Muscle of leg (tissue), 3 donors: ENCODE measurements at regions not wholly inside any gene's neighbourhood (a gene's known extent, or its start where the extent isn't known, plus 50 kb on each side); places are given as distances from the start of the nearest gene placed in this dataset.

Experiments
- DNase-seq: peaks from one replicate; pipeline ENCODE4 v3.0.0; 2013
- H3K27ac ChIP-seq: one replicate; pipeline ENCODE4 v1.5.1; 2013; ENCODE audit warnings: mild to moderate bottlenecking, low read length, control low read depth
- H3K27me3 ChIP-seq: one replicate; pipeline ENCODE4 v1.6.1; 2013; ENCODE audit warnings: low read length; ENCODE audit not compliant: control insufficient read depth, insufficient read depth
- H3K36me3 ChIP-seq: one replicate; pipeline ENCODE4 v1.6.1; 2013; ENCODE audit warnings: low read length; ENCODE audit not compliant: control insufficient read depth, insufficient read depth
- H3K4me1 ChIP-seq: one replicate; pipeline ENCODE4 v1.6.1; 2013; ENCODE audit warnings: low read length; ENCODE audit not compliant: control insufficient read depth, insufficient read depth
- H3K4me3 ChIP-seq: one replicate; pipeline ENCODE4 v1.5.1; 2013; ENCODE audit warnings: low read length, control low read depth
- H3K9me3 ChIP-seq: replicated peaks from 2 replicates; pipeline ENCODE4 v1.6.1; 2013; ENCODE audit warnings: low read depth, low read length; ENCODE audit not compliant: control insufficient read depth
- WGBS: methylation state at CpG from one replicate; pipeline ENCODE4 v1.1.5; 2013; ENCODE audit warnings: missing lambda C conversion rate; ENCODE audit not compliant: insufficient coverage; 5-methylcytosine and 5-hydroxymethylcytosine counted together

GRCh38 chr10:20618011-20618547 lies 279.0 kb downstream of the NEBL start:
- H3K4me3 ChIP-seq: no peak overlapping the region
- 100% methylated on average over 1 of the region's 3 CpGs for WGBS
- no peaks in the 10 kb centered on the region for H3K36me3 ChIP-seq
- H3K27ac ChIP-seq: no peak overlapping the region
- H3K9me3 ChIP-seq: no peaks in the 10 kb centered on the region
- no peaks in the 10 kb centered on the region for H3K27me3 ChIP-seq
- no peak for DNase-seq
- H3K4me1 ChIP-seq: no peaks in the 10 kb centered on the region

GRCh38 chr10:20616918-20617810 lies 279.9 kb downstream of the NEBL start:
- H3K4me1 ChIP-seq: no peaks in the 10 kb centered on the region
- no peaks in the 10 kb centered on the region for H3K27me3 ChIP-seq
- no peak overlapping the region for H3K4me3 ChIP-seq
- no peak for DNase-seq
- no peaks in the 10 kb centered on the region for H3K9me3 ChIP-seq
- H3K27ac ChIP-seq: no peak overlapping the region
- WGBS: 77% methylated on average over 7 of the region's 12 CpGs
- H3K36me3 ChIP-seq: no peaks in the 10 kb centered on the region

DNA sequence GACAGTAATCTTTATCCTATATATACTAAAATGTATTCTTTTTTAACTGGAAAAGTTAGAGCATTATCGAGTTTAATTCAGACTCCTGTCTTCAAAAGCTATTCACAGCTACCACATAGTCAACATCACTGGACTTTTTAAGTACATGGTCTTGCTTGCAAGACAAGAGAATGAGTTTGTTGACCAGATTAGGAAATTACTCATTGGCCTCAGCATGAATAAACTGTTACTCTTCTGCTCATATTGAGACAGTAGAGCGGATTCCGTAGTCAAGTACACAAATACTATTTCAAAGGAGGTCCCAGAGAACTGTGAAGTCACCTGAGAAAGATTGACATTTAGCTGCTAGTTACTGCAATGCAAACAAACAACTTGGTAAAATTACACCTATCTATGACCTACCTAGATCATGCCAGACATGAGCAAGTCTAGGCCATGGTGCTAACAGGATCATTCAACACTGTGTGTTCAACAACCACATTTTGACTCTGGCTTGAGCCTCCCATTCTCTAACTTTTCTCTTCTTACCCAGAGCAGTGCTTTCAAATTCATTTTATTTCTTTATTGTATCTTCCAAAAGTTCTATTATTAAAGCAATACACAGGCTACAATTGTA lies 280.9 kb downstream of the NEBL start:
- Histone ChIP-seq H3K4me3 (no peak overlapping the region), H3K27ac (no peak overlapping the region), H3K4me1 (no peaks in the 10 kb centered on the region), H3K9me3 (no peaks in the 10 kb centered on the region), H3K36me3 (no peaks in the 10 kb centered on the region), H3K27me3 (no peaks in the 10 kb centered on the region)
- 100% methylated on average over 2 of the region's 3 CpGs for WGBS
- no peak for DNase-seq

DNA sequence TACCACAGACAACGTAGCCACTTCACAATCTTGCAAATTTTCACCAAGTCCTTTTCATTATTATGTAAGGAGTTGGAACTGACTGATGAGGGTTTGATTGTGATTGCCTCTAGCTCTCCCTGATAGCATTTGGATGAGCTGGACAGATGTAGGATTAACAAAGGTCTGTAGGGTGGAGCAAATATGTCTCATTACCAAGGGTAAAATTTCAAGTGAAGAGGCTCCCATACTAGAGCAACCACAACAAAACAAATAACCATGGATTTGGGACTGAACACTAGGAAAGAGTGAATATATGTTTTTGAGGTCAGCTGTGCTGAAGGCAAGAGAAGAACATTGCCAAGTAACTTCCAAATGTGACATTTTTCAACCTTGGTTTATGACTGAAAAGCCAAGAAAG lies 281.7 kb downstream of the NEBL start:
- no peaks in the 10 kb centered on the region for H3K36me3 ChIP-seq
- H3K4me1 ChIP-seq: no peaks in the 10 kb centered on the region
- peak; percentile 39 for DNase-seq
- no peak overlapping the region for H3K4me3 ChIP-seq
- no CpG with 5 or more reads among the region's 1 CpG for WGBS
- no peak overlapping the region for H3K27ac ChIP-seq
- H3K9me3 ChIP-seq: no peaks in the 10 kb centered on the region
- H3K27me3 ChIP-seq: no peaks in the 10 kb centered on the region

- WGBS: 100% methylated on average over 1 of the region's 3 CpGs
- H3K9me3 ChIP-seq: no peaks in the 10 kb centered on the region
- DNase-seq: no peak
- no peak overlapping the region for H3K27ac ChIP-seq
- H3K4me1 ChIP-seq: no peaks in the 10 kb centered on the region
- H3K4me3 ChIP-seq: no peak overlapping the region
- no peaks in the 10 kb centered on the region for H3K36me3 ChIP-seq
- no peaks in the 10 kb centered on the region for H3K27me3 ChIP-seq
These were observed 282.2 kb downstream of the NEBL start for GRCh38 chr10:20614911-20615310.

DNA sequence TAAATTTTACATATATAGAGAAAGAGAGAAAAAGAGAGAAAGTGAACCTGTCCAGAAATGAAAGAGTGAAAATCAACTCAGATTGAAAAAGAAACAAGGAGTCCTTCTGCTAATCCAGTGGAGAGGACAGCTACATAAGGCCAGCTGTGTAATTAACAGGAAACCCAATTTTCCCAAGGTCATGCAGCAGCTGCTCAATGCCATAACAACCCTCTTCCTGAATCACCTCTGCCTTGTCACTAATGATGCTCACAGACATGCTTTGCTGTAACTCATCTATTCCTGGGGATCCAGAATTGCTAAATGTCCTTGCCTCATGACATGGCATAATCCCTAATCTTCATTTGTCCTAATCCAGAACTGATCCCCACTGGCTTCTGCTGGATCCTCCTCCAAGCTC lies 288.6 kb downstream of the NEBL start:
- no peak for DNase-seq
- Histone ChIP-seq H3K27me3 (no peaks in the 10 kb centered on the region), H3K9me3 (no peaks in the 10 kb centered on the region)

DNA sequence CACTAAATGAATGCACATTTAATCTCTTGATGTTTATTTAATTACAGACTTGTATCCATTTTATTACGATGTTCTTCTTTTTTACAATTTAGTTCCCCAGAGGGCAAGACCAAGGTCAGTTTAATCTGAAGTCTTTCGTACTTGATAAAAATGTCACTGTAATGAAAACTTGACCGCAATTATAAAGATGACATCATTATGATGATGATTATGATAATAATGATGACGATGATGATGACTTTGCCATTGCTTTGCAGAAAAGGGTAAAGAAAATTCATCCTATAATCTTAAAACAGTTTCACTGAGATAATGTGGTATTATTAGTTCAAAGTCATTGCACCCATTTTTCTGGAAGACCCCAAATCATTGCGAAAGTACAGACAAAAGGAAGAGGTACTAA lies 290.1 kb downstream of the NEBL start:
- Histone ChIP-seq H3K9me3 (no peaks in the 10 kb centered on the region), H3K27ac (no peak overlapping the region), H3K4me1 (no peaks in the 10 kb centered on the region), H3K36me3 (no peaks in the 10 kb centered on the region), H3K27me3 (no peaks in the 10 kb centered on the region), H3K4me3 (no peak overlapping the region)
- no peak for DNase-seq
- WGBS: no CpG with 5 or more reads among the region's 5 CpGs

More for the DNA sequence above, 288.6 kb downstream of the NEBL start:
- no peak overlapping the region for H3K4me3 ChIP-seq
- H3K4me1 ChIP-seq: no peaks in the 10 kb centered on the region
- no peaks in the 10 kb centered on the region for H3K36me3 ChIP-seq
- no peak overlapping the region for H3K27ac ChIP-seq

GRCh38 chr10:20601941-20602461 lies 295.1 kb downstream of the NEBL start:
- Histone ChIP-seq H3K9me3 (no peaks in the 10 kb centered on the region), H3K27ac (no peak overlapping the region), H3K4me3 (no peak overlapping the region), H3K36me3 (no peaks in the 10 kb centered on the region), H3K4me1 (peaks cover 4% of the 10 kb centered on the region), H3K27me3 (no peaks in the 10 kb centered on the region)
- WGBS: no CpG with 5 or more reads among the region's 1 CpG
- peak; percentile 68 for DNase-seq

- H3K4me3 ChIP-seq: no peak overlapping the region
- H3K4me1 ChIP-seq: peaks cover 4% of the 10 kb centered on the region
- peak; percentile 78 for DNase-seq
- 11% methylated on average over 1 of the region's 3 CpGs for WGBS
- H3K9me3 ChIP-seq: no peaks in the 10 kb centered on the region
- no peak overlapping the region for H3K27ac ChIP-seq
- no peaks in the 10 kb centered on the region for H3K36me3 ChIP-seq
- H3K27me3 ChIP-seq: no peaks in the 10 kb centered on the region
These were observed 298.5 kb downstream of the NEBL start for GRCh38 chr10:20598590-20598989.

DNA sequence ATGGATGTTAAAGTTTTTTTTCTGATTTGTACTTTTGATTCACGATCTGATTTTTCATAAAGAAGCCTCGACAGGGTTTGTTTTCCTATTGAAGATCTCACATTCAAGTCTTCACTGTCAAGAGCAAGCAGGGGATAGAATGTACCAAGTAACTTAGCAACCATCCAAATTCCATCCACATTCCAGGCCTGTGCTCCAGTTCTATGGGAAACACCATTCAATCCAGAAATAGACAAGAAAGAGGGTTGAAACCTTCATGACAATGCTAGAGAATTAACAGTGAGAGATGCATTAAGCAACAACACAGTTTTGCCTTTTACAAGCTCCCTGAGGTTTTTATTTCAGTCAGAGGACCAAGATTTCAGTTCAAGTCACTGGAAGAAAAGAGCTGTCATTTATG lies 300.2 kb downstream of the NEBL start:
- H3K36me3 ChIP-seq: no peaks in the 10 kb centered on the region
- peaks cover 4% of the 10 kb centered on the region for H3K4me1 ChIP-seq
- H3K27me3 ChIP-seq: no peaks in the 10 kb centered on the region
- WGBS: no CpG with 5 or more reads among the region's 2 CpGs
- H3K9me3 ChIP-seq: no peaks in the 10 kb centered on the region
- peak; percentile 55 for DNase-seq
- no peak overlapping the region for H3K4me3 ChIP-seq
- H3K27ac ChIP-seq: no peak overlapping the region
